ENCODE measurements at regions not wholly inside any gene's neighbourhood (a gene's known extent, or its start where the extent isn't known, plus 50 kb on each side); places are given as distances from the start of the nearest gene placed in this dataset.
"Not testable (repeated sequence)": the region's sequence is repeated elsewhere in the genome, so short reads cannot be mapped to it uniquely, and the experiment has no call there.

DNA sequence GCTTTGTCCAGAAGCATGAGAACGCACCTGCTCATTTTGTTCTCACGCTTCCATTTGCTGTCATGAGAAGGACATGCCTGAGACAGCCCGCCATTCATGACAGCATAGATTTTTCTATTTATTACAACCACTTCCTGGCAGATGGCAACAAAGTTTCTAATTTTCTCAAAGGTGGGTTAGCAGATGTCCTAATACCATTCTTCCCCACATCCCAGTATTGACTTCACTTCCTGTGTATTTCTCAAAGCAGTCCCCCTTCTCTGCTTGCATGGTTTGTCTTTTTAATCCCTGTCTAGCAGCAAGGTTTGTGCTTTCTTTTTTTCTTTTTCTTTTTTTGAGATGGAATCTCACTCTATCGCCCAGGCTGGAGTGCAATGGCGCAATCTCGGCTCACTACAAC, 94.3 kb downstream of the ISX start (continued):
- TF ChIP-seq TRIM28 (IDR thresholded peaks at IDR 0.05): no peak
- TF ChIP-seq, protein P1, sequence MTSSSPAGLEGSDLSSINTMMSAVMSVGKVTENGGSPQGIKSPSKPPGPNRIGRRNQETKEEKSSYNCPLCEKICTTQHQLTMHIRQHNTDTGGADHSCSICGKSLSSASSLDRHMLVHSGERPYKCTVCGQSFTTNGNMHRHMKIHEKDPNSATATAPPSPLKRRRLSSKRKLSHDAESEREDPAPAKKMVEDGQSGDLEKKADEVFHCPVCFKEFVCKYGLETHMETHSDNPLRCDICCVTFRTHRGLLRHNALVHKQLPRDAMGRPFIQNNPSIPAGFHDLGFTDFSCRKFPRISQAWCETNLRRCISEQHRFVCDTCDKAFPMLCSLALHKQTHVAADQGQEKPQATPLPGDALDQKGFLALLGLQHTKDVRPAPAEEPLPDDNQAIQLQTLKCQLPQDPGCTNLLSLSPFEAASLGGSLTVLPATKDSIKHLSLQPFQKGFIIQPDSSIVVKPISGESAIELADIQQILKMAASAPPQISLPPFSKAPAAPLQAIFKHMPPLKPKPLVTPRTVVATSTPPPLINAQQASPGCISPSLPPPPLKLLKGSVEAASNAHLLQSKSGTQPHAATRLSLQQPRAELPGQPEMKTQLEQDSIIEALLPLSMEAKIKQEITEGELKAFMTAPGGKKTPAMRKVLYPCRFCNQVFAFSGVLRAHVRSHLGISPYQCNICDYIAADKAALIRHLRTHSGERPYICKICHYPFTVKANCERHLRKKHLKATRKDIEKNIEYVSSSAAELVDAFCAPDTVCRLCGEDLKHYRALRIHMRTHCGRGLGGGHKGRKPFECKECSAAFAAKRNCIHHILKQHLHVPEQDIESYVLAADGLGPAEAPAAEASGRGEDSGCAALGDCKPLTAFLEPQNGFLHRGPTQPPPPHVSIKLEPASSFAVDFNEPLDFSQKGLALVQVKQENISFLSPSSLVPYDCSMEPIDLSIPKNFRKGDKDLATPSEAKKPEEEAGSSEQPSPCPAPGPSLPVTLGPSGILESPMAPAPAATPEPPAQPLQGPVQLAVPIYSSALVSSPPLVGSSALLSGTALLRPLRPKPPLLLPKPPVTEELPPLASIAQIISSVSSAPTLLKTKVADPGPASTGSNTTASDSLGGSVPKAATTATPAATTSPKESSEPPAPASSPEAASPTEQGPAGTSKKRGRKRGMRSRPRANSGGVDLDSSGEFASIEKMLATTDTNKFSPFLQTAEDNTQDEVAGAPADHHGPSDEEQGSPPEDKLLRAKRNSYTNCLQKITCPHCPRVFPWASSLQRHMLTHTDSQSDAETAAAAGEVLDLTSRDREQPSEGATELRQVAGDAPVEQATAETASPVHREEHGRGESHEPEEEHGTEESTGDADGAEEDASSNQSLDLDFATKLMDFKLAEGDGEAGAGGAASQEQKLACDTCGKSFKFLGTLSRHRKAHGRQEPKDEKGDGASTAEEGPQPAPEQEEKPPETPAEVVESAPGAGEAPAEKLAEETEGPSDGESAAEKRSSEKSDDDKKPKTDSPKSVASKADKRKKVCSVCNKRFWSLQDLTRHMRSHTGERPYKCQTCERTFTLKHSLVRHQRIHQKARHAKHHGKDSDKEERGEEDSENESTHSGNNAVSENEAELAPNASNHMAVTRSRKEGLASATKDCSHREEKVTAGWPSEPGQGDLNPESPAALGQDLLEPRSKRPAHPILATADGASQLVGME (CRISPR knock-in tag; IDR thresholded peaks at IDR 0.05): no peak
- no peak for TF ChIP-seq ZBTB7A (IDR thresholded peaks at IDR 0.05; ENCODE audit: borderline replicate concordance, control insufficient read depth, low read depth, low read length)
- TF ChIP-seq ATF1 (CRISPR knock-in tag; IDR thresholded peaks at IDR 0.05): no peak
- no peak for TF ChIP-seq ATF1 (tag; IDR thresholded peaks at IDR 0.05)
- no peak for TF ChIP-seq NR3C1 (CRISPR knock-in tag; IDR thresholded peaks at IDR 0.05)
- no peak for TF ChIP-seq GATA2 (CRISPR knock-in tag; IDR thresholded peaks at IDR 0.05)
- no peak for TF ChIP-seq CBFA2T3 (IDR thresholded peaks at IDR 0.05)
- no peak for TF ChIP-seq ZNF263 (CRISPR knock-in tag; IDR thresholded peaks at IDR 0.05; ENCODE audit: borderline replicate concordance)

DNA sequence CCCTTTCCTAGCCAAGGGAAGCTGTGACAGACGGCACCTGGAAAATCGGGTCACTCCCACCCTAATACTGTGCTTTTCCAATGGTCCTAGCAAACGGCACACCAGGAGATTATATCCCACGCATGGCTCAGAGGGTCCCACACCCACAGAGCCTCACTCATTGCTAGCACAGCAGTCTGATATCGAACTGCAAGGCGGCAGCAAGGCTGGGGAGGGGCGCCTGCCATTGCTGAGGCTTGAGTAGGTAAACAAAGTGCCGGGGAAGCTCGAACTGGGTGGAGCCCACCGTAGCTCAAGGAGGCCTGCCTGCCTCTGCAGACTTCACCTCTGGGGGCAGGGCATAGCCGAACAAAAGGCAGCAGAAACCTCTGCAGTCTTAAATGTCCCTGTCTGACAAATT, 91.4 kb upstream of the HMGXB4 start:
- ATAC-seq; H2AFZ ChIP-seq (ENCODE audit: low read depth, low read length); DNase-seq (ENCODE audit: extremely low read depth in 1 of 4, low spot score in 3 of 4); intact Hi-C loops (cut with micrococcal nuclease); BruUV-seq (replicated peaks); H3K4me2 ChIP-seq (ENCODE audit: insufficient read depth, low read length); H3K9me3 ChIP-seq (replicated peaks; ENCODE audit: control insufficient read depth, insufficient read depth, low read depth, low read length); H3K79me2 ChIP-seq (ENCODE audit: control insufficient read depth, insufficient read depth, low read length); H3K9me1 ChIP-seq (ENCODE audit: control insufficient read depth, insufficient read depth, low read length); H3K27ac ChIP-seq (ENCODE audit: extremely low read depth, low read depth, low read length); H3K27me3 ChIP-seq (ENCODE audit: control insufficient read depth in 2 of 2, insufficient read depth in 2 of 2, low read length in 2 of 2); H3K4me1 ChIP-seq (replicated peaks in 1 of 2; ENCODE audit: control insufficient read depth in 2 of 2, insufficient read depth in 2 of 2, low read length in 2 of 2); H4K20me1 ChIP-seq (replicated peaks; ENCODE audit: control insufficient read depth, insufficient read depth, low read length); H3K4me3 ChIP-seq; H3K9ac ChIP-seq (ENCODE audit: insufficient read depth in 1 of 2, low read depth in 2 of 2, low read length in 2 of 2); FAIRE-seq; CTCF ChIA-PET (ENCODE audit: low intra/inter-chr PET ratio): not testable (repeated sequence)
- peaks cover 20% of the 10 kb centered on the region; the same call in 2 of the 3 replicates for H3K36me3 ChIP-seq (ENCODE audit: control insufficient read depth, insufficient read depth, low read length)
- in situ Hi-C loops (cut with MboI): loop anchor here (25.0 kb wide), 1 partner anchor 754 kb away; no protein-coding TSS in a partner anchor
- WGBS (ENCODE audit: insufficient coverage, low coverage, missing lambda C conversion rate): 83% methylated on average over 6 of the region's 11 CpGs
- POLR2A ChIA-PET: interaction anchor here (0.6 kb wide), 1 partner anchor 1876 kb away, joined by 3 read pairs; no protein-coding TSS in a partner anchor
